ENCODE measurements at regions not wholly inside any gene's neighbourhood (a gene's known extent, or its start where the extent isn't known, plus 50 kb on each side); places are given as distances from the start of the nearest gene placed in this dataset.

DNA sequence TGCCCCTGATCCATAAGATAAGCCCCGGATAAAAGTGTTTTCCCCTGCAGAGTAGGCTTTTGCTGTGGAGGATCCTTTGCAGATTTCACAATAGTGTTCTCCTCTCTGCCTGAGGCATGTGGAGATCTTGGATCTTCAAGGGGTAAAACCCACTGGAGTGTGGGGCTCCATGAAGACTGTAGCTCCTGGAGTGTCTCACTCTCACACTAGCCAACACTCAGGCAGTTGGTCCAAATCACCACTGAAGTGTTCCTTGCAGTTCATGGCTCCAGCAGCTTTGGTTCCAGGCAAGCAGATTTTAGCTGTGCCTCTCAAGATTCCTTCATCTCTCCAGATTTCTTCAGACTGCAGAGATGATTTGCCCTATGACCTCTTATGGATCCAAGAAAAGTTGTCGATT lies 665.3 kb downstream of the TNS3 start:
- TF ChIP-seq, protein P1, sequence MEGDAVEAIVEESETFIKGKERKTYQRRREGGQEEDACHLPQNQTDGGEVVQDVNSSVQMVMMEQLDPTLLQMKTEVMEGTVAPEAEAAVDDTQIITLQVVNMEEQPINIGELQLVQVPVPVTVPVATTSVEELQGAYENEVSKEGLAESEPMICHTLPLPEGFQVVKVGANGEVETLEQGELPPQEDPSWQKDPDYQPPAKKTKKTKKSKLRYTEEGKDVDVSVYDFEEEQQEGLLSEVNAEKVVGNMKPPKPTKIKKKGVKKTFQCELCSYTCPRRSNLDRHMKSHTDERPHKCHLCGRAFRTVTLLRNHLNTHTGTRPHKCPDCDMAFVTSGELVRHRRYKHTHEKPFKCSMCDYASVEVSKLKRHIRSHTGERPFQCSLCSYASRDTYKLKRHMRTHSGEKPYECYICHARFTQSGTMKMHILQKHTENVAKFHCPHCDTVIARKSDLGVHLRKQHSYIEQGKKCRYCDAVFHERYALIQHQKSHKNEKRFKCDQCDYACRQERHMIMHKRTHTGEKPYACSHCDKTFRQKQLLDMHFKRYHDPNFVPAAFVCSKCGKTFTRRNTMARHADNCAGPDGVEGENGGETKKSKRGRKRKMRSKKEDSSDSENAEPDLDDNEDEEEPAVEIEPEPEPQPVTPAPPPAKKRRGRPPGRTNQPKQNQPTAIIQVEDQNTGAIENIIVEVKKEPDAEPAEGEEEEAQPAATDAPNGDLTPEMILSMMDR (IDR thresholded peaks at IDR 0.05): no peak
- TF ChIP-seq POLR2A (IDR thresholded peaks at IDR 0.05): no peak
